ENCODE measurements at regions not wholly inside any gene's neighbourhood (a gene's known extent, or its start where the extent isn't known, plus 50 kb on each side); places are given as distances from the start of the nearest gene placed in this dataset.
"Not testable (repeated sequence)": the region's sequence is repeated elsewhere in the genome, so short reads cannot be mapped to it uniquely, and the experiment has no call there.

GRCh38 chr20:30845923-30846322, 411.5 kb upstream of the DEFB115 start:
- not testable (repeated sequence) for TF ChIP-seq POLR2A, EP300 (IDR thresholded peaks at IDR 0.05)
- TF ChIP-seq, protein P1, sequence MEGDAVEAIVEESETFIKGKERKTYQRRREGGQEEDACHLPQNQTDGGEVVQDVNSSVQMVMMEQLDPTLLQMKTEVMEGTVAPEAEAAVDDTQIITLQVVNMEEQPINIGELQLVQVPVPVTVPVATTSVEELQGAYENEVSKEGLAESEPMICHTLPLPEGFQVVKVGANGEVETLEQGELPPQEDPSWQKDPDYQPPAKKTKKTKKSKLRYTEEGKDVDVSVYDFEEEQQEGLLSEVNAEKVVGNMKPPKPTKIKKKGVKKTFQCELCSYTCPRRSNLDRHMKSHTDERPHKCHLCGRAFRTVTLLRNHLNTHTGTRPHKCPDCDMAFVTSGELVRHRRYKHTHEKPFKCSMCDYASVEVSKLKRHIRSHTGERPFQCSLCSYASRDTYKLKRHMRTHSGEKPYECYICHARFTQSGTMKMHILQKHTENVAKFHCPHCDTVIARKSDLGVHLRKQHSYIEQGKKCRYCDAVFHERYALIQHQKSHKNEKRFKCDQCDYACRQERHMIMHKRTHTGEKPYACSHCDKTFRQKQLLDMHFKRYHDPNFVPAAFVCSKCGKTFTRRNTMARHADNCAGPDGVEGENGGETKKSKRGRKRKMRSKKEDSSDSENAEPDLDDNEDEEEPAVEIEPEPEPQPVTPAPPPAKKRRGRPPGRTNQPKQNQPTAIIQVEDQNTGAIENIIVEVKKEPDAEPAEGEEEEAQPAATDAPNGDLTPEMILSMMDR (IDR thresholded peaks at IDR 0.05) = not testable (repeated sequence)
